ENCODE measurements at regions not wholly inside any gene's neighbourhood (a gene's known extent, or its start where the extent isn't known, plus 50 kb on each side); places are given as distances from the start of the nearest gene placed in this dataset.
"Not testable (repeated sequence)": the region's sequence is repeated elsewhere in the genome, so short reads cannot be mapped to it uniquely, and the experiment has no call there.

- no peak for DNase-seq
Observed at GRCh38 chr11:79667380-79667779, 226.6 kb upstream of the TENM4 start.

GRCh38 chr11:79663017-79663416, 222.2 kb upstream of the TENM4 start:
- DNase-seq: no peak

DNA sequence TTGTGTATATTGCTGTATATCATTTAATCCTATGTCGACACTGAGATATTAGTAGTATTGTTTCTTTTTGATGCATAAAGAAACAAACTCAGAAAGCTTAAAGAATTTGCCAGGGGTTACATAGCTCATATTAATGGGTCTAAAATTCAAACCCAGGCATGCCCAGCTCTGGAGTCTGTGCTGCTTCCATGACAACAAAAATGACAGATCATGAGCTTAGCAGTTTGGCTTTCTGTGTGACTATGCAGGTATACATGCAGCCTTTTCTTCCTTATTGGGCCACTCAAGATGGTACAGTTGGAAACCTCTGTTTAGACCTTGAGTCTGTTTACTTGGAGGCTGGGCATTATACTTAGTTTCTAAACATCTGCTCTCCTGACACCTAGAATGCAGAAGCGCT, 220.5 kb upstream of the TENM4 start:
- no peak for DNase-seq

DNA sequence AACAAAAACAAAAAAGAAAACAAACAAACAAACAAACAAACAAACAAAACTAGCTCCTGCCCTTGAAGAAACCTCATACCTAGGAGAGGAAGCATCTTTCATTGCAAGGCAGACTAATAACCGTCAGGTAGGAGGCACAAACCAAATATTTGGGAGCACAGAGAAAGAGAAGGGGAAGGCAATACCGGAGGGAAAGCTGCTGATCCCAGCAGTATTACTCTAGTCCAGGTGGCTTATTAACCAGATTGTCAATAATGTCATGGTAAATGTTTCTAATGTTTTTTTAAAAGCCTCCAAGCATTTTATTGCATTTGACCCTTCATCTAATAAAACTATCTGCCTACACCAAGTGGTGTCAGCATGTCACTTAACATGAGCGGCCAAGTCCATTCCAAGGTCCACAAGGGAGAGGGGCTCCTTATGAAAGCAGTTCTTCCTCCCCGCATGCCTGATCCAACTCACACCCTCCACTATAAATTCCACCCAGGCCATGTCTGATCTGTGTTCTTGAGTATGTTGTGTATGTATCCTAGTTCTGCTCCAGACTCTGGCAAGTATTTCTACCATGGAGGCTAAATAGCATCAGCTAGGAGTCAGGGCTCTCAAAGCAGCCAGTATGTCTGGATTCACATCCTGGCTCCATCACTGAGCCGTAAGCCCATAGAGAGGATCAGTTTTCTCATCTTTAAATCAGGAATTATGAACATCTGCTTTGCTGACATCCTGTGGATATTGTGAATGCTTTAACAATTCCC, 208.1 kb upstream of the TENM4 start:
- DNase-seq: no peak

DNA sequence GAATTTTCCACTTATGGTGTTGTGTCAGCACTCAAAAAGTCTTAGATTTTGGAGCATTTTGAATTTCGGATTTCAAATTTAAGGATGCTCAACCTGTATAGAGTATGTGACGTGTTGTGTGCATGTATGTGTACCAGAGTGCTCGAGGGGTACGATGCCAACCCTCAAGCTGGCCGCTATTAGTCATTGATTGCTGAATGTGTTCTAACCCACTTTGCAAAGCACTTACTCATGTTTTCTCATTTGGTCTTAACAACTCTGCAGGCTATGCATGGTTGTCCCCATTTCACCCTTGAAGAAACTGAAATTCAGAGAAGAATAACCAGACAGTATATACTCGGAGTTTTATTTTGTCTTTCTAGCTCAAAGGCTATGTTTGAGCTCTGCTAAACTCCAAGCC, 196.4 kb upstream of the TENM4 start:
- no peak for DNase-seq

DNA sequence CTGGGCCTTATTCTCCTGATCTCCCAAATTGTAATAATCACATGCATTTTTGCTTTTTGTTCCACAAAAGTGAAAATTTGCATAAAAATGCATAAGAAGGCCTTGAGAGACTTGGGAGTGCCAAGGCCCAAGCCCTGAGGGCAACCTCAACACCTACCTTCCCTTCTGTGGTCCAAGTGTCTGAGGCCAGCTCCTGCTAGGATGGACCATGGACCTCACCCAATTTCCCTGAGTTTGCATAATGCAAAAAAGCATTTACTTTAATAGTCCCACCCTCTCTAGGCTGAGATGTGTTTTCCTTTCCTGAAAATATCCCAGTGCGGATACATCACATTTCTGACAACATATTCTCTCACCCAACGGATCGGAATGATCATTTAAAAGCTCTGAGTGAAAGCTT, 194.1 kb upstream of the TENM4 start:
- DNase-seq: no peak

- DNase-seq: no peak
Observed at GRCh38 chr11:79627281-79627680, 186.5 kb upstream of the TENM4 start.

GRCh38 chr11:79626135-79627075, 185.6 kb upstream of the TENM4 start:
- DNase-seq: no peak

GRCh38 chr11:79623375-79623774, 182.5 kb upstream of the TENM4 start:
- no peak for DNase-seq

- no peak for DNase-seq
Observed at GRCh38 chr11:79617561-79617960, 176.7 kb upstream of the TENM4 start.

DNA sequence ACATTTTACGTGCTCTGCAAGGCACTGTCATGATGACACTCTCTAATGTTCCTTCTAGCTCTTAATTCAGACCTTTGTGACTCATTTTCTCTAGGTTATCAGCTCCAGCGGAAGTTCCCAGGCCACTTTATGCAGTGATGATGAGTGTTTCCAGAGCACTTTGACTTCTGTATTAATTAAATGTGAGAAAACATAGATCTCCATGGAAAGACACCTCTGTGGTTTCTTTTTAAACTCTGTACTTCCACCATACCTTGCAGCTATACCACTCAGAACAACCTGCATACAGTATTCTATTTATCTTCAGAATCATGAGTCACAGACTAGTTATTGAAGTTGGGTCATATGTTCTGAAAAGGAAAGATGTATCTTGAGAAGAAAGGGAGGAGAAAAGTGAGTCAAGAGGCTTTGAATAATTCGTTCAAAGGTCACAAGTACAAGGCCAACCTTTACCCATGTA, 175.6 kb upstream of the TENM4 start:
- no peak for DNase-seq

DNA sequence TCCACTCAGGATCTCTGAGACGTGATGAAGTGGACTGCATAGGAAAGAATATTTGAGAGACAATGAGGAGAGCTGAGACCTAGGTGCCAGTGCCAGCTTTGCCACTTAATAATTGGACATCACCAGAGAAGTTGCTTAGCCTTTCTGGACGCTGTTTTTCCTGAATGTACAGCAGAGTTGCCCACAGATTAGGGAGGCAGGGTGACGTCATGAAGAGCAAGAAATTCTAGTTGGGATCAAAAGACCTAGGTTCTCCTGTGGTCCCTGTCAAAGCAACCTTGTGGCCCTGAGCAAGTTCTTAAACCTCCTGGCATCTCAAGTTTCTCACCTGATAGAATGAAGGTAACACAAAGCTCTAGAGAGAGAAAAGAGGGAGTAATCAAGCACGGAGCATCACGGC, 174.6 kb upstream of the TENM4 start:
- no peak for DNase-seq

DNA sequence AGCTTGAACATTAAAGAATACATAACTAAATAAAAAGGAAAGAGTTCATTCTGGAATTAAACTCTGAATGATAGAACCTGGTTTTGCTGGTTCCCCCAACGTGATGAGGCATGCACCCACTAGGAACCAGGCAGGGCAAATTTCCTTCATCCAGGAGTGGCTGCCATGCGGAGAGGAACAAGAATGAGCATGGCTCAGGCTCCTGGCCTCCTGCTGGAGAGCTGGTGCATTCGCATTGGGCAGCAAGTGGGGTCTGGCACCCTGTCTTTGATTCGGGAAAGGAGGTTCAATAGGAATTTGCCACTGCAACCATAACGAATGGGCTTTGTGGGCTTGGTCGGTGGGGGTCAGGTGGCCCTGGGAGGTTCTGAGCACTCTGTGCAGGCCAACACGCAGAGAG, 169.8 kb upstream of the TENM4 start:
- no peak for DNase-seq

GRCh38 chr11:79610139-79610538, 169.3 kb upstream of the TENM4 start:
- no peak for DNase-seq

GRCh38 chr11:79609511-79609910, 168.7 kb upstream of the TENM4 start:
- no peak for DNase-seq

- DNase-seq: not testable (repeated sequence)
Observed at GRCh38 chr11:79606461-79606860, 165.6 kb upstream of the TENM4 start.

DNA sequence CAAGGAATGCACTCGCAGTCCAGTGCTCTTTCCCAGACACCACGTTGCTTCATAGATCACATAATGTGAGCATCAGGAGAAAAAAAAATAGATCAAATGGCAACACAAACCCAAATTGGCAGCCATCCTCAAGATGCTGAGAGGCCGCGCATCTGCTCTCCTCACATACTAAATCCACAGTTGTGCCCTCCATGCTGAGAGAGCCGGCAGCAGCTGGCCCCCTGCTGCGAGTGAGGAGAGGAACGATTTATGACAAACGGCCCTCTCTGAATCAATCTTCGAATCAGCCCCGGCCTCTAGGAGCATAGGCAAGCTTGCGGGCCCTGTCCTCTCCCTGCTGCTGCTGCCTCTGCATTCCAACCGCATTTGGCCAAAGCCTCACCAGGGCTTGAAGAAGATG, 159.9 kb upstream of the TENM4 start:
- DNase-seq: no peak

DNA sequence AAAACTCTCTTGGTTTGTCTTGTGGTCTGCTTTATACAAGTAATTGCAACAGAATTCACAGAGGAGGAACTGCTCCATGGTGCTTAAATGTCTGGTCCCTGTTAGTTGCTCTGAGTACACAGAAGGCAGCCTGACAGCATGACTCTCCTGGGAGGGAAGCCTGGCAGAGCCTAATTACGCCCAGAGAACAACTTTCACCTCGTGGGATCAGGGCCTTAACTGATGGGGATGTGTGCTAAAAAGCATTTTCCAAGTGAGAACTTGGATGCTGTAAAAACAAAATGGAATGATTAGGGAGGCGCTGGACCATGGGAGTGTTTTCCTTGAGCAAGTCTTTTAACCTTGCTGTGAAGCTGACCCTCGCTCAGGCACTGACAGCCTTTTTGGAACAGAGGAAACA, 154.0 kb upstream of the TENM4 start:
- DNase-seq: no peak

- DNase-seq: no peak
Observed at GRCh38 chr11:79592824-79593223, 152.0 kb upstream of the TENM4 start.

DNA sequence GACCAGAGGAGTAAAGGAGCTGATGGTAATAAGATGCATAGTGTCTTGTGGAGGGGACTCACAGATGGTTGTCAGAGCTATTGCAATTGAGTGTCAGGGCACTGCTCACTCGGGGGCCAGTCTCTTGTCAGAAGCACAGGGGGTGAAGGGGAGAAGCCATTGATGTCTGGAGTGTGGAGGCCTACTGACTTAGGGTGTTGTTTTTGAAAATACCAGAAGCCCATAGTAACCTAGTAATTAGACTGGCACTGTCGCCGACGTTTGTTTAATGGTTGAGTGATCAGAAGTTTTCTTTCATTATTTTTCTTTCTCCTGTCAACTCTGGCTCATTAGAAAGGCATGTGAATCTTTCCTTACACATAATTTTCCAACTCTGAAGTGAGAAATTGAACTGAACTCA, 151.6 kb upstream of the TENM4 start:
- no peak for DNase-seq

DNA sequence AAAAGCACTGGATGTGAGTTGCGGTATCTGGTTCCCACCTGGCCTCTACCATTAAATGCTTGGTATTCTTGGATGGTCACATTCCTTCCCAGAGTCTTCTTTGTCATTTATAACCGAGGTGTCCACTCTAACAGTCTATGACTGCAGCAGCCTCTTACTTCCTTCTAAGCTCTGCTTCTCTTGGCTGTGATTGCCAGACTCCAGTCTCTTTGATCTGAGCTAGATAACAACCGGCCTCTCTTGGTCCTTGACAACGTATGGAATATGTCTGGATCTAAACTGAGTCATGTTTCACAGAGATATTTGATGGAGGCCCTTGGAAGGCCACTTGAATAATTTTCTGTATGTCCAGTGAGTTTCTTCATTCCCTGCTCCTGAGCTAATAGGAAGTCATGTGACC, 141.6 kb upstream of the TENM4 start:
- no peak for DNase-seq

GRCh38 chr11:79579063-79579462, 138.2 kb upstream of the TENM4 start:
- no peak for DNase-seq

DNA sequence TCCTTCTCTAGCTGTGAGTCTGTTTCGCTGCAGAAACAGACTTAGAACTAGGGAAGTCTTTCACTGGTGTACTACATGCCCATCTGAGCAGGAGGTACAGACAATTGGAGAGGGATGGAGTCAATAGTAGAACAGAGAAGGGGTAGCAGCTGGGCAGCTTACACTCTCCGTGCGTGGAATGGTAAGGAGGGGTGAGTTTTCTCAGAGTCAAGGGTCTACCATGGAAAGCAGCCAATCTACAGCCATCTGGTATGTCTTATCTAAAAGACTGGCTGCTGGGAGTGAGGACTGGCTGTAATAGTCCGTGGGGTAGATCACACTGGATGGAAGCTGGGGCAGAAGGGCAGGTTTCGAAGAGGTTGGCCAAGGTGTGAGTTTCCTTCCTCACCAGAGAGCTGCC, 137.3 kb upstream of the TENM4 start:
- DNase-seq: no peak

DNA sequence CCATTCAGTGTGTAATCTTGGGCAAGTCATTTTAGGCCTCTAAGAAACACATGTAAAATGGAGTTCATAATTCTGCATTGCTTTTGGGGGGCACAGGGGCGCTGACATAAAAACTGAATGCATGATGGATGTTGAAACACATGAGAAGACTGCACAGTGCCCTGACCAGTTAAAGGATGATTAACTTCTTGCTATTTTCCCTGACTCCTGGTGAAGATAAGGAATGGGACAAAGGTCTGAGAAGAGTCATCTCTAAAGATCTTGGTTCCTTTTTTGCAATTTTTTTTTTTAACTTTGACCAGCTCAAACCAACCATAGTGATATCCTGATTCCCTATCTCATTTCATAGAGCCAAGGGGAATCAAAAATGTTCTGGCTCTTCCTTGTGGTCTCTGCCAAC, 134.9 kb upstream of the TENM4 start:
- no peak for DNase-seq

All from inflammatory macrophage treated with lipopolysaccharide for 4 hours (primary cell).